H1 (cell line): ENCODE measurements at regions not wholly inside any gene's neighbourhood (a gene's known extent, or its start where the extent isn't known, plus 50 kb on each side); places are given as distances from the start of the nearest gene placed in this dataset.

Source experiments
- CTCF ChIA-PET: fragments of 300-600 bp; sonication (Branson Sonifier 250); formaldehyde crosslinking; loops from one replicate; lab custom pipeline; 2021; ENCODE audit not compliant: partially characterized antibody; lab: Charles Lee
- POLR2A ChIA-PET: fragments of 300-600 bp; sonication (Branson Sonifier 250); formaldehyde crosslinking; loops from one replicate; lab custom pipeline; 2021; ENCODE audit warnings: inconsistent platforms; ENCODE audit not compliant: partially characterized antibody; lab: Charles Lee
- DNase-seq, 2 experiments: peaks; one replicate each; pipeline versions ENCODE4 v3.0.0 to v3.0.0-alpha.2; 2010 to 2022; ENCODE audit warnings: low spot score in 2 of 2, low read depth in 1 of 2, mixed read lengths in 1 of 2
- FAIRE-seq: peaks from 2 replicates; lab custom pipeline; 2011; peaks lifted over from hg19 to GRCh38; lab: Jason Lieb, UNC
- H2AFZ ChIP-seq: 2 replicates; pipeline ENCODE4 v1.8.1; 2012; ENCODE audit warnings: low read length, inconsistent platforms
- H2AK5ac ChIP-seq: 2 replicates; pipeline ENCODE4 v1.6.1; 2013; ENCODE audit warnings: low read depth, low read length
- H2BK120ac ChIP-seq: replicated peaks from 2 replicates; pipeline ENCODE3; 2013; ENCODE audit warnings: low read depth, low read length, inconsistent platforms
- H2BK12ac ChIP-seq: 2 replicates; pipeline ENCODE4 v1.6.1; 2013; ENCODE audit warnings: low read depth, low read length
- H2BK15ac ChIP-seq: 2 replicates; pipeline ENCODE4 v1.6.1; 2013; ENCODE audit warnings: low read length
- H2BK20ac ChIP-seq: 2 replicates; pipeline ENCODE4 v1.6.1; 2013; ENCODE audit warnings: low read length
- H2BK5ac ChIP-seq: 2 replicates; pipeline ENCODE4 v1.6.1; 2013; ENCODE audit warnings: low read depth, low read length
- H3K14ac ChIP-seq: 2 replicates; pipeline ENCODE4 v1.6.1; 2013; ENCODE audit warnings: inconsistent platforms; ENCODE audit not compliant: insufficient read length
- H3K18ac ChIP-seq: 2 replicates; pipeline ENCODE4 v1.6.1; 2013; ENCODE audit warnings: low read length; ENCODE audit errors: extremely low read depth
- H3K23ac ChIP-seq: 2 replicates; pipeline ENCODE4 v1.6.1; 2013; ENCODE audit warnings: inconsistent platforms; ENCODE audit not compliant: insufficient read length
- H3K23me2 ChIP-seq: 2 replicates; pipeline ENCODE4 v1.6.1; 2013; ENCODE audit warnings: low read depth, low read length
- H3K27ac ChIP-seq: 2 replicates; pipeline ENCODE4 v1.6.1; 2011; ENCODE audit warnings: low read depth, low read length, inconsistent platforms
- H3K27me3 ChIP-seq, 4 experiments: replicated peaks in 1 of 4; 1 replicate in 1 of 4; 2 replicates in 3 of 4; pipeline versions ENCODE4 v1.6.1 to v1.8.1; 2011 to 2013; ENCODE audit warnings: low read length in 3 of 4, mild to moderate bottlenecking in 3 of 4, inconsistent platforms in 2 of 4, mixed read lengths in 2 of 4, moderate library complexity in 1 of 4; ENCODE audit not compliant: control insufficient read depth in 3 of 4, insufficient read depth in 3 of 4; ENCODE audit errors: extremely low read depth in 1 of 4
- H3K36me3 ChIP-seq, 4 experiments: 2 replicates each; pipeline versions ENCODE4 v1.6.1 to v1.8.1; 2011 to 2013; ENCODE audit warnings: mild to moderate bottlenecking in 4 of 4, low read length in 3 of 4, moderate library complexity in 2 of 4, control low read depth in 1 of 4, inconsistent platforms in 1 of 4; ENCODE audit not compliant: insufficient read depth in 4 of 4, control insufficient read depth in 2 of 4
- H3K4ac ChIP-seq: replicated peaks from 2 replicates; pipeline ENCODE3; 2013; ENCODE audit warnings: low read length, low read depth, mixed read lengths, inconsistent platforms; ENCODE audit not compliant: insufficient read length
- H3K4me1 ChIP-seq, 4 experiments: replicated peaks in 1 of 4; 1 replicate in 1 of 4; 2 replicates in 3 of 4; pipeline versions ENCODE4 v1.6.1 to v1.8.1; 2011 to 2013; ENCODE audit warnings: low read length in 3 of 4, inconsistent platforms in 2 of 4, mixed read lengths in 1 of 4; ENCODE audit not compliant: insufficient read depth in 4 of 4, control insufficient read depth in 3 of 4
- H3K4me2 ChIP-seq, 2 experiments: 2 replicates each; pipeline versions ENCODE4 v1.6.1 to v1.8.1; 2011 to 2013; ENCODE audit warnings: low read depth in 2 of 2, low read length in 2 of 2, control low read depth in 1 of 2, inconsistent platforms in 1 of 2, mild to moderate bottlenecking in 1 of 2; ENCODE audit not compliant: insufficient read depth in 1 of 2
- H3K4me3 ChIP-seq, 4 experiments: fragments of 200-600, 300-600 bp in 1 of 4; sonication (generic), shearing (Covaris generic), sonication (Bioruptor Twin) in 1 of 4; 2 replicates each; pipeline versions ENCODE4 v1.5.1 to v1.8.1; 2011 to 2016; ENCODE audit warnings: low read length in 4 of 4, low read depth in 3 of 4, control low read depth in 2 of 4, inconsistent platforms in 2 of 4, mild to moderate bottlenecking in 2 of 4, mixed read lengths in 1 of 4, moderate library complexity in 1 of 4; ENCODE audit not compliant: insufficient read depth in 2 of 4; ENCODE audit errors: extremely low read depth in 1 of 4
- H3K56ac ChIP-seq: replicated peaks from 2 replicates; pipeline ENCODE3; 2013; ENCODE audit warnings: low read depth, mild to moderate bottlenecking, mixed read lengths, low read length, inconsistent platforms; ENCODE audit not compliant: insufficient read length
- H3K79me1 ChIP-seq: 2 replicates; pipeline ENCODE4 v1.6.1; 2013; ENCODE audit warnings: low read depth, low read length, control low read depth
- H3K79me2 ChIP-seq, 2 experiments: 2 replicates each; pipeline versions ENCODE4 v1.6.1 to v1.8.1; 2012 to 2013; ENCODE audit warnings: low read length in 2 of 2, mild to moderate bottlenecking in 2 of 2, inconsistent platforms in 1 of 2; ENCODE audit not compliant: insufficient read depth in 2 of 2, control insufficient read depth in 1 of 2
- H3K9ac ChIP-seq, 4 experiments: replicated peaks in 1 of 4; 1 replicate in 1 of 4; 2 replicates in 3 of 4; pipeline versions ENCODE4 v1.6.1 to v1.8.1; 2011 to 2013; ENCODE audit warnings: low read depth in 3 of 4, low read length in 3 of 4, control low read depth in 2 of 4, mild to moderate bottlenecking in 2 of 4, moderate library complexity in 2 of 4, inconsistent platforms in 1 of 4; ENCODE audit errors: extremely low read depth in 1 of 4
- H3K9me3 ChIP-seq, 2 experiments: 2 replicates each; pipeline versions ENCODE4 v1.6.1 to v1.8.1; 2012 to 2013; ENCODE audit warnings: mild to moderate bottlenecking in 2 of 2, moderate library complexity in 2 of 2, control low read depth in 1 of 2, inconsistent platforms in 1 of 2, low read depth in 1 of 2, low read length in 1 of 2, mixed read lengths in 1 of 2; ENCODE audit not compliant: insufficient read depth in 2 of 2
- H4K20me1 ChIP-seq, 2 experiments: replicated peaks in 1 of 2; 2 replicates each; pipeline versions ENCODE3 to v1.8.1; 2011 to 2013; ENCODE audit warnings: inconsistent platforms in 2 of 2, low read length in 2 of 2, mild to moderate bottlenecking in 1 of 2; ENCODE audit not compliant: insufficient read depth in 2 of 2, control insufficient read depth in 1 of 2
- H4K5ac ChIP-seq: 2 replicates; pipeline ENCODE4 v1.6.1; 2013; ENCODE audit warnings: low read length, low read depth, mixed read lengths, inconsistent platforms; ENCODE audit not compliant: insufficient read length
- H4K8ac ChIP-seq: 2 replicates; pipeline ENCODE4 v1.8.0; 2013; ENCODE audit warnings: mild to moderate bottlenecking, moderate library complexity, low read length, inconsistent platforms; ENCODE audit not compliant: insufficient read depth; ENCODE audit errors: extremely low read depth
- H4K91ac ChIP-seq: replicated peaks from 2 replicates; pipeline ENCODE3; 2013; ENCODE audit warnings: low read length, mixed read lengths, inconsistent platforms; ENCODE audit not compliant: insufficient read length
- CHD2 ChIP-seq: IDR thresholded peaks from 2 replicates; pipeline ENCODE4 v1.6.1; 2012; ENCODE audit warnings: low read length, improper control_type of control experiment
- CTCF ChIP-seq, 3 experiments: IDR thresholded peaks; 1 replicate in 2 of 3; 2 replicates in 1 of 3; pipeline versions ENCODE4 v1.5.1 to v1.6.1; 2011; ENCODE audit warnings: low read length in 3 of 3, mild to moderate bottlenecking in 3 of 3, inconsistent platforms in 2 of 3, low read depth in 1 of 3, moderate library complexity in 1 of 3; ENCODE audit not compliant: insufficient read depth in 1 of 3; ENCODE audit errors: control extremely low read depth in 1 of 3
- EGR1 ChIP-seq: IDR thresholded peaks from 2 replicates; pipeline ENCODE4 v1.6.1; 2011; ENCODE audit warnings: low read depth, low read length, borderline replicate concordance
- HDAC6 ChIP-seq: IDR thresholded peaks from one replicate; pipeline ENCODE4 v1.7.1; 2012; ENCODE audit warnings: low read depth, mild to moderate bottlenecking, inconsistent platforms, low read length, moderate library complexity
- KDM4A ChIP-seq: IDR thresholded peaks from one replicate; pipeline ENCODE4 v1.7.1; 2012; ENCODE audit warnings: low read depth, mild to moderate bottlenecking, moderate library complexity, low read length, inconsistent platforms; ENCODE audit not compliant: severe bottlenecking
- MAFK ChIP-seq: IDR thresholded peaks from 2 replicates; pipeline ENCODE4 v1.6.1; 2012; ENCODE audit warnings: low read depth, mild to moderate bottlenecking, improper control_type of control experiment, low read length
- POLR2A ChIP-seq, 2 experiments: IDR thresholded peaks; 1 replicate in 1 of 2; 2 replicates in 1 of 2; pipeline ENCODE4 v1.6.1; 2011; ENCODE audit warnings: low read depth in 2 of 2, low read length in 2 of 2, mild to moderate bottlenecking in 2 of 2; ENCODE audit errors: control extremely low read depth in 1 of 2
- POLR2AphosphoS5 ChIP-seq: IDR thresholded peaks from 2 replicates; pipeline ENCODE4 v1.6.1; 2011; ENCODE audit warnings: low read depth, low read length
- POU5F1 ChIP-seq: IDR thresholded peaks from 2 replicates; pipeline ENCODE4 v1.6.1; 2011; ENCODE audit warnings: low read depth, mild to moderate bottlenecking, low read length, moderate library complexity
- RBBP5 ChIP-seq: IDR thresholded peaks from 2 replicates; pipeline ENCODE4 v1.7.1; 2012; ENCODE audit warnings: low read depth, mild to moderate bottlenecking, inconsistent platforms, low read length, moderate library complexity, borderline replicate concordance
- RFX5 ChIP-seq: IDR thresholded peaks from 2 replicates; pipeline ENCODE4 v1.6.1; 2011; ENCODE audit warnings: low read depth, low read length, improper control_type of control experiment, borderline replicate concordance
- RNF2 ChIP-seq: fragments of 200-900, 300-1000 bp; sonication (generic); IDR thresholded peaks from 2 replicates; pipeline ENCODE4 v1.7.1; 2016; ENCODE audit warnings: borderline replicate concordance, low read depth, mild to moderate bottlenecking, antibody characterized with exemption, low read length; ENCODE audit not compliant: poor library complexity, severe bottlenecking; ENCODE audit errors: missing control alignments
- SP1 ChIP-seq: IDR thresholded peaks from 2 replicates; pipeline ENCODE4 v1.6.1; 2011; ENCODE audit warnings: low read depth, low read length
- WGBS, 2 experiments: shearing (Covaris generic) in 1 of 2; methylation state at CpG; one replicate each; pipeline versions ENCODE4 v1.1.6 to v1.1.7; 2013 to 2015; ENCODE audit warnings: low lambda C conversion rate in 2 of 2, mixed read lengths in 2 of 2, inconsistent platforms in 1 of 2, low coverage in 1 of 2, missing lambda C conversion rate in 1 of 2; ENCODE audit not compliant: insufficient replicate concordance in 2 of 2, insufficient coverage in 1 of 2, insufficient read length in 1 of 2; ENCODE audit errors: extremely low coverage in 1 of 2, missing lambda C conversion rate in 1 of 2; 5-methylcytosine and 5-hydroxymethylcytosine counted together

- no peak overlapping the region for H3K18ac ChIP-seq
- H2BK15ac ChIP-seq: no peak overlapping the region
- H3K9me3 ChIP-seq: no peaks in the 10 kb centered on the region
- ChIA-PET CTCF (no interaction called here), POLR2A (no interaction called here)
- no peaks in the 10 kb centered on the region for H3K79me1 ChIP-seq
- no peak overlapping the region for H3K4me3 ChIP-seq
- H3K23me2 ChIP-seq: no peaks in the 10 kb centered on the region
- no peak overlapping the region for H2AK5ac ChIP-seq
- no peak overlapping the region for H2BK120ac ChIP-seq
- H3K9ac ChIP-seq: no peak overlapping the region
- H4K20me1 ChIP-seq: no peaks in the 10 kb centered on the region
- no peak overlapping the region for H3K27ac ChIP-seq
- H3K4ac ChIP-seq: no peak overlapping the region
- H4K5ac ChIP-seq: no peak overlapping the region
- H4K91ac ChIP-seq: no peak overlapping the region
- no peak overlapping the region for H3K56ac ChIP-seq
- H3K23ac ChIP-seq: no peak overlapping the region
- H2BK12ac ChIP-seq: no peak overlapping the region
- H4K8ac ChIP-seq: no peak overlapping the region
- H3K27me3 ChIP-seq: no peaks in the 10 kb centered on the region
- H2BK20ac ChIP-seq: no peak overlapping the region
- H2BK5ac ChIP-seq: no peak overlapping the region
- no peak overlapping the region for H3K4me2 ChIP-seq
- no peak overlapping the region for H3K14ac ChIP-seq
- no peak for DNase-seq
- H3K4me1 ChIP-seq: no peaks in the 10 kb centered on the region
- no peaks in the 10 kb centered on the region for H3K36me3 ChIP-seq
- WGBS, 2 experiments: 94% methylated on average over 2 of the region's 2 CpGs; no CpG with 5 or more reads in 1 of the 2 experiments
- no peak for FAIRE-seq
- H3K79me2 ChIP-seq: no peaks in the 10 kb centered on the region
- no peak overlapping the region for H2AFZ ChIP-seq
- TF ChIP-seq HDAC6 (no peak), CTCF (IDR thresholded peaks at IDR 0.05; ENCODE audit: control extremely low read depth in 1 of 3, insufficient read depth in 1 of 3, low read depth in 1 of 3, low read length in 3 of 3) (no peak), RBBP5 (no peak), POLR2A (IDR thresholded peaks at IDR 0.05; ENCODE audit: control extremely low read depth in 1 of 2, low read depth in 2 of 2, low read length in 2 of 2) (no peak), RNF2 (no peak), RFX5 (no peak), KDM4A (no peak), EGR1 (no peak), POU5F1 (no peak), CHD2 (no peak), SP1 (no peak), MAFK (no peak), POLR2AphosphoS5 (no peak)
Observed at GRCh38 chr10:9939716-9940115, 1078.0 kb upstream of the CELF2 start.
